ENCODE measurements at regions not wholly inside any gene's neighbourhood (a gene's known extent, or its start where the extent isn't known, plus 50 kb on each side); places are given as distances from the start of the nearest gene placed in this dataset.
"Not testable (repeated sequence)": the region's sequence is repeated elsewhere in the genome, so short reads cannot be mapped to it uniquely, and the experiment has no call there.

DNA sequence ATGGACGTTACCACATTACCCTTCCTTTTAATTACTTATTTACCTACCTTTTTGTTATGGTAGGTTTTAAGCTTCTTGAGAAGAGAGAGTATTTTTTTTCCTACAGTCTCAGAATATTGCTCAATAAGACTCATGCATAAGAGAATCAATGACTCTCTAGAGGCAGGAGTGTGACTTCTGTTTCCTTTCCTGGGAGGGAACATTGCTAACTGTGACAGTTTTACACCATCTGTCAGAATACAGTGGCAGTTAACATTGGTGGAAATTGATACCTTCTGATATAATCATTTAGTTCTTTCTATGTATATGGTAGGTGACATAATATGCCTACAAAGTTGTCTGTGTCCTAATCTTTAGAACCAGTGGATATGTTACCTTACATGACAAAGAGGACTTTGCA, 348.7 kb upstream of the POT1 start:
- Histone ChIP-seq H3K4me2 (no peak overlapping the region), H3K9me3 (ENCODE audit: low read depth) (no peaks in the 10 kb centered on the region), H2AFZ (no peak overlapping the region), H3K27me3 (no peaks in the 10 kb centered on the region), H3K36me3 (replicated peaks; ENCODE audit: insufficient read depth, low read depth) (no peaks in the 10 kb centered on the region), H3K4me1 (ENCODE audit: insufficient read depth) (no peaks in the 10 kb centered on the region), H3K9me2 (replicated peaks; ENCODE audit: insufficient read depth) (no peaks in the 10 kb centered on the region), H3K4me3 (no peak overlapping the region), H3K79me2 (no peaks in the 10 kb centered on the region), H3K27ac (no peak overlapping the region), H4K20me1 (ENCODE audit: insufficient read depth, poor library complexity, severe bottlenecking) (no peaks in the 10 kb centered on the region)
- 68% methylated on average over 1 of the region's 1 CpG for WGBS (ENCODE audit: low lambda C conversion rate, missing lambda C conversion rate)
- TF ChIP-seq EZH2 (IDR thresholded peaks at IDR 0.05; ENCODE audit: borderline replicate concordance): no peak
- TF ChIP-seq, protein P1, sequence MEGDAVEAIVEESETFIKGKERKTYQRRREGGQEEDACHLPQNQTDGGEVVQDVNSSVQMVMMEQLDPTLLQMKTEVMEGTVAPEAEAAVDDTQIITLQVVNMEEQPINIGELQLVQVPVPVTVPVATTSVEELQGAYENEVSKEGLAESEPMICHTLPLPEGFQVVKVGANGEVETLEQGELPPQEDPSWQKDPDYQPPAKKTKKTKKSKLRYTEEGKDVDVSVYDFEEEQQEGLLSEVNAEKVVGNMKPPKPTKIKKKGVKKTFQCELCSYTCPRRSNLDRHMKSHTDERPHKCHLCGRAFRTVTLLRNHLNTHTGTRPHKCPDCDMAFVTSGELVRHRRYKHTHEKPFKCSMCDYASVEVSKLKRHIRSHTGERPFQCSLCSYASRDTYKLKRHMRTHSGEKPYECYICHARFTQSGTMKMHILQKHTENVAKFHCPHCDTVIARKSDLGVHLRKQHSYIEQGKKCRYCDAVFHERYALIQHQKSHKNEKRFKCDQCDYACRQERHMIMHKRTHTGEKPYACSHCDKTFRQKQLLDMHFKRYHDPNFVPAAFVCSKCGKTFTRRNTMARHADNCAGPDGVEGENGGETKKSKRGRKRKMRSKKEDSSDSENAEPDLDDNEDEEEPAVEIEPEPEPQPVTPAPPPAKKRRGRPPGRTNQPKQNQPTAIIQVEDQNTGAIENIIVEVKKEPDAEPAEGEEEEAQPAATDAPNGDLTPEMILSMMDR (IDR thresholded peaks at IDR 0.05; ENCODE audit: poor library complexity): no peak
- TF ChIP-seq EZH2phosphoT487 (IDR thresholded peaks at IDR 0.05; ENCODE audit: low read depth, severe bottlenecking, unreplicated experiment): no peak
- DNase-seq (ENCODE audit: low spot score): no peak

DNA sequence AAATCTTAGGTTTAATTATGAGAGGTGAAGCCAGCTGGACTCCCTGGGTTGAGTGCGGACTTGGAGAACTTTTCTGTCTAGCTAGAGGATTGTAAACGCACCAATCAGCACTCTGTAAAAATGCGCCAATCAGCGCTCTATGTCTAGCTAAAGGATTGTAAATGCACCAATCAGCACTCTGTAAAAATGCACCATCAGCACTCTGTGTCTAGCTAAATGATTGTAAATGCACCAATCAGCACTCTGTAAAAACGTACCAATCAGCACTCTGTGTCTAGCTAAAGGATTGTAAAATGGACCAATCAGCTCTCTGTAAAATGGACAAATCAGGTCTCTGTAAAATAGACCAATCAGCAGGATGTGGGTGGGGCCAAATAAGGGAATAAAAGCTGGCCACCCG, 345.1 kb upstream of the POT1 start:
- not testable (repeated sequence) for H3K36me3 ChIP-seq (replicated peaks; ENCODE audit: insufficient read depth, low read depth); H3K27me3 ChIP-seq; DNase-seq (ENCODE audit: low spot score); H3K4me1 ChIP-seq (ENCODE audit: insufficient read depth); H3K4me3 ChIP-seq; H3K9me2 ChIP-seq (replicated peaks; ENCODE audit: insufficient read depth); H3K9me3 ChIP-seq (ENCODE audit: low read depth); H3K27ac ChIP-seq; H2AFZ ChIP-seq; H3K4me2 ChIP-seq; H4K20me1 ChIP-seq (ENCODE audit: insufficient read depth, poor library complexity, severe bottlenecking); H3K79me2 ChIP-seq
- WGBS (ENCODE audit: low lambda C conversion rate, missing lambda C conversion rate): 93% methylated on average over 6 of the region's 6 CpGs

DNA sequence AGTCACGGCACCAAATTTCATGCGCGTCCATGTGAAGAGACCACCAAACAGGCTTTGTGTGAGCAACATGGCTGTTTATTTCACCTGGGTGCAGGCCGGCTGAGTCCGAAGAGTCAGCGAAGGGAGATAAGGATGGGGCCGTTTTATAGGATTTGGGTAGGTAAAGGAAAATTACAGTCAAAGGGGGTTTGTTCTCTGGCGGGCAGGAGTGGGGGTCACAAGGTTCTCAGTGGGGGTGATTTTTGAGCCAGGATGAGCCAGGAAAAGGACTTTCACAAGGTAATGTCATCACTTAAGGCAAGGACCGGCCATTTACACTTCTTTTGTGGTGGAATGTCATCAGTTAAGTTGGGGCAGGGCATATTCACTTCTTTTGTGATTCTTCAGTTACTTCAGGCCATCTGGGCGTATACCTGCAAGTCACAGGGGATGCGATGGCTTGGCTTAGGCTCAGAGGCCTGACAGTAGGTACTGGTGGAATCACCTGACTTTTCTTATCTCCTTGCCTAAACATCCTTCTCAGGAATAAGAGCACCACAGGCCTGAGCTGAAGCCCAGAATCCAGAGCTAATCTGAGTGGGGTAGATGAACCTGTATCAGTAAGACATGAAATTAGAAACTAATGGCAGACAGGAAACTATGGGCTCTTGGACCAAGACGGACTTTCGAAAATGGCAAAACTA, 334.7 kb upstream of the POT1 start:
- not testable (repeated sequence) for H3K79me2 ChIP-seq; H3K27me3 ChIP-seq; H3K9me3 ChIP-seq (ENCODE audit: low read depth); H3K27ac ChIP-seq; H4K20me1 ChIP-seq (ENCODE audit: insufficient read depth, poor library complexity, severe bottlenecking); H3K4me1 ChIP-seq (ENCODE audit: insufficient read depth); H3K4me3 ChIP-seq; DNase-seq (ENCODE audit: low spot score); H2AFZ ChIP-seq; H3K9me2 ChIP-seq (replicated peaks; ENCODE audit: insufficient read depth); H3K4me2 ChIP-seq; H3K36me3 ChIP-seq (replicated peaks; ENCODE audit: insufficient read depth, low read depth)
- WGBS (ENCODE audit: low lambda C conversion rate, missing lambda C conversion rate): 65% methylated on average over 13 of the region's 13 CpGs

DNA sequence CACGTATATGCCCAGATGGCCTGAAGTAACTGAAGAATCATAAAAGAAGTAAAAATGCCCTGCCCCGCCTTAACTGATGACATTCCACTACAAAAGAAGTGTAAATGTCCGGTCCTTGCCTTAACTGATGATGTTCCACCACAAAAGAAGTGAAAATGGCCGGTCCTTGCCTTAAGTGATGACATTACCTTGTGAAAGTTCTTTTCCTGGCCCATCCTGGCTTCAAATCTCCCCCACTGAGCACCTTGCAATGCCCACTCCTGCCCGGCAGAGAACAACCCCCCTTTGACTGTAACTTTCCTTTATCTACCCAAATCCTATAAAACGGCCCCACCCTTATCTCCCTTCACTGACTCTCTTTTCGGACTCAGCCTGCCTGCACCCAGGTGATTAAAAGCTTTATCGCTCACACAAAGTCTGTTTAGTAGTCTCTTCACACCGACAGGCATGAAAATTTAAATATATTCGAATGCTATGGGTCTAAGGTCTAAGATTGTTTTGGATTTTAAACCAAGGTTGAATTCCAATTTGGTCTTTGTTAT, 329.3 kb upstream of the POT1 start:
- not testable (repeated sequence) for H3K36me3 ChIP-seq (replicated peaks; ENCODE audit: insufficient read depth, low read depth); H3K79me2 ChIP-seq; DNase-seq (ENCODE audit: low spot score); H3K4me2 ChIP-seq; H3K27me3 ChIP-seq; H4K20me1 ChIP-seq (ENCODE audit: insufficient read depth, poor library complexity, severe bottlenecking); H3K4me1 ChIP-seq (ENCODE audit: insufficient read depth); H3K4me3 ChIP-seq; H2AFZ ChIP-seq; H3K27ac ChIP-seq; H3K9me2 ChIP-seq (replicated peaks; ENCODE audit: insufficient read depth); H3K9me3 ChIP-seq (ENCODE audit: low read depth)
- WGBS (ENCODE audit: low lambda C conversion rate, missing lambda C conversion rate): 59% methylated on average over 10 of the region's 10 CpGs

DNA sequence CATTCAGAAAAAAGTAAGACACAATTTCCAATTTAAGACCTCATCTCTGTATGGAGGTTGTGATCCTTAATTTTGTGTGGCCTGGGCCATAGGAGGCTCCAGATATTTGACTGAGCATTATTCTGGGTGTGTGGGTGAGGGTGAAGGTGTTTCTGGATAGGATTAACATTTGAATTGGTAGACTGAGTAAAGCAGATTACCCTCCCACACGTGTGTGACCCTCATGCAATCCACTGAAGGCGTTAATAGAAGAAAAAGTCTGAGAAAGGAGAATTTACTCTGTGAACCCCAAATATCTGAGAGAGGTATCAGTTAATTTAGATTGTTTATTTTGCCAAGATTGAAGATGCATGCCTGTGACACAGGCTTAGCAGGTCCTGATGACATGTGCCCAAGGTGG, 328.0 kb upstream of the POT1 start:
- no peak overlapping the region for H3K4me3 ChIP-seq
- WGBS (ENCODE audit: low lambda C conversion rate, missing lambda C conversion rate): 41% methylated on average over 2 of the region's 2 CpGs
- no peaks in the 10 kb centered on the region for H3K9me2 ChIP-seq (replicated peaks; ENCODE audit: insufficient read depth)
- no peaks in the 10 kb centered on the region for H3K4me1 ChIP-seq (ENCODE audit: insufficient read depth)
- H2AFZ ChIP-seq: no peak overlapping the region
- DNase-seq (ENCODE audit: low spot score): no peak
- H4K20me1 ChIP-seq (ENCODE audit: insufficient read depth, poor library complexity, severe bottlenecking): no peaks in the 10 kb centered on the region
- H3K27me3 ChIP-seq: no peaks in the 10 kb centered on the region
- H3K9me3 ChIP-seq (ENCODE audit: low read depth): no peaks in the 10 kb centered on the region
- no peaks in the 10 kb centered on the region for H3K36me3 ChIP-seq (replicated peaks; ENCODE audit: insufficient read depth, low read depth)
- H3K79me2 ChIP-seq: no peaks in the 10 kb centered on the region
- no peak overlapping the region for H3K27ac ChIP-seq
- TF ChIP-seq, protein P1 (IDR thresholded peaks at IDR 0.05; ENCODE audit: poor library complexity): no peak
- no peak for TF ChIP-seq EZH2phosphoT487 (IDR thresholded peaks at IDR 0.05; ENCODE audit: low read depth, severe bottlenecking, unreplicated experiment)
- TF ChIP-seq EZH2 (IDR thresholded peaks at IDR 0.05; ENCODE audit: borderline replicate concordance): no peak
- H3K4me2 ChIP-seq: no peak overlapping the region

Measured in hepatocyte (in vitro differentiated cells).